NCI-H1694 treated with DMSO at 0.1 percent for 48 hours (cell line): ENCODE measurements at regions not wholly inside any gene's neighbourhood (a gene's known extent, or its start where the extent isn't known, plus 50 kb on each side); places are given as distances from the start of the nearest gene placed in this dataset.

Experiments used
- DNase-seq: peaks from one replicate; lab custom pipeline; 2025; lab: John Stamatoyannopoulos, UW

GRCh38 chr21:27251752-27252151 is 284.9 kb upstream of the ADAMTS5 start:
- no peak for DNase-seq

- no peak for DNase-seq
Observed at GRCh38 chr21:27250366-27250765, 283.5 kb upstream of the ADAMTS5 start.

- no peak for DNase-seq
Observed at GRCh38 chr21:27248814-27249213, 281.9 kb upstream of the ADAMTS5 start.

- DNase-seq = no peak
Observed at GRCh38 chr21:27246741-27247140, 279.9 kb upstream of the ADAMTS5 start.

- no peak for DNase-seq
Observed at GRCh38 chr21:27244776-27245175, 277.9 kb upstream of the ADAMTS5 start.

GRCh38 chr21:27244352-27244751 is 277.5 kb upstream of the ADAMTS5 start:
- DNase-seq = no peak

GRCh38 chr21:27240839-27241238 is 274.0 kb upstream of the ADAMTS5 start:
- DNase-seq = no peak

- DNase-seq = no peak
Observed at GRCh38 chr21:27233514-27234115, 266.7 kb upstream of the ADAMTS5 start.

GRCh38 chr21:27225940-27226339 is 259.1 kb upstream of the ADAMTS5 start:
- peak; percentile 59 for DNase-seq

GRCh38 chr21:27225151-27225550 is 258.3 kb upstream of the ADAMTS5 start:
- no peak for DNase-seq

- no peak for DNase-seq
Observed at GRCh38 chr21:27224169-27224568, 257.3 kb upstream of the ADAMTS5 start.

- no peak for DNase-seq
Observed at GRCh38 chr21:27221077-27221476, 254.2 kb upstream of the ADAMTS5 start.

- DNase-seq = no peak
Observed at GRCh38 chr21:27220416-27220815, 253.5 kb upstream of the ADAMTS5 start.

- no peak for DNase-seq
Observed at GRCh38 chr21:27219068-27219467, 252.2 kb upstream of the ADAMTS5 start.

GRCh38 chr21:27213303-27213702 is 246.4 kb upstream of the ADAMTS5 start:
- DNase-seq = peak; percentile 23

- DNase-seq = no peak
Observed at GRCh38 chr21:27212441-27212840, 245.6 kb upstream of the ADAMTS5 start.

- no peak for DNase-seq
Observed at GRCh38 chr21:27209546-27209945, 242.7 kb upstream of the ADAMTS5 start.

GRCh38 chr21:27206368-27206982 is 239.6 kb upstream of the ADAMTS5 start:
- DNase-seq = no peak

GRCh38 chr21:27202301-27202700 is 235.4 kb upstream of the ADAMTS5 start:
- DNase-seq = no peak

GRCh38 chr21:27201197-27201596 is 234.3 kb upstream of the ADAMTS5 start:
- DNase-seq = no peak

GRCh38 chr21:27196651-27197050 is 229.8 kb upstream of the ADAMTS5 start:
- DNase-seq = no peak

GRCh38 chr21:27192281-27192949 is 225.5 kb upstream of the ADAMTS5 start:
- DNase-seq = no peak

- no peak for DNase-seq
Observed at GRCh38 chr21:27190601-27191000, 223.7 kb upstream of the ADAMTS5 start.

GRCh38 chr21:27189870-27190269 is 223.0 kb upstream of the ADAMTS5 start:
- no peak for DNase-seq
